HepG2 (cell line): ENCODE measurements at regions not wholly inside any gene's neighbourhood (a gene's known extent, or its start where the extent isn't known, plus 50 kb on each side); places are given as distances from the start of the nearest gene placed in this dataset.

ENCODE experiments used
- HDAC2 ChIP-seq: sonication (generic); formaldehyde crosslinking; IDR thresholded peaks from 2 replicates; pipeline ENCODE4 v1.4.0; 2020; ENCODE audit warnings: missing genetic modification reagents
- MYC ChIP-seq: sonication (generic); formaldehyde crosslinking; IDR thresholded peaks from 2 replicates; pipeline ENCODE4 v1.9.0; 2021; ENCODE audit warnings: missing genetic modification reagents, borderline replicate concordance
- TF ChIP-seq, protein P1 (sequence below): sonication (generic); formaldehyde crosslinking; IDR thresholded peaks from 2 replicates; pipeline ENCODE4 v1.5.0; 2020; ENCODE audit warnings: mild to moderate bottlenecking, missing genetic modification reagents, moderate library complexity
- TF ChIP-seq, protein P2 (sequence below): sonication (generic); formaldehyde crosslinking; IDR thresholded peaks from 2 replicates; pipeline ENCODE4 v1.8.1; 2023; ENCODE audit warnings: mild to moderate bottlenecking, missing genetic modification reagents, borderline replicate concordance

DNA sequence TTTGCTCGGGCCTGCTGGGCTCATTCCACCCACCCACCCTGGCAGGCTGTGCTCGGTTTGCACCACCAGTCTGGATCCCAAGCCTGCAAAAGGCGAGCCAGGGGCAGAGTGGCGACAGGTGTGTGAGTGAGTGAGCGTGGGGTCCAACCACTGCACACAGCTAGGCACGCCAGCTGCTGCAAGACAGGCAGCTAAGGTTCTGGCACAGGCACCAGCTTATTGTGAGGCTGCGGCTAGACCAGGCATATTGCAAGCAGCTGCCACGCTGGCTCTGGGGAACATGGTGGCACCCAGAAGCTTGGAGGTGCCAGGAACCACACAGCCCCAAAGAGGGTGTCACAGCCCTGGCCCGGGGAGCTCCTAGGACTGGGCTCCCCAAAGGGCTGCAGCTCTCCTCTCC lies 205.1 kb downstream of the ANKRD60 start:
- TF ChIP-seq, protein P1, sequence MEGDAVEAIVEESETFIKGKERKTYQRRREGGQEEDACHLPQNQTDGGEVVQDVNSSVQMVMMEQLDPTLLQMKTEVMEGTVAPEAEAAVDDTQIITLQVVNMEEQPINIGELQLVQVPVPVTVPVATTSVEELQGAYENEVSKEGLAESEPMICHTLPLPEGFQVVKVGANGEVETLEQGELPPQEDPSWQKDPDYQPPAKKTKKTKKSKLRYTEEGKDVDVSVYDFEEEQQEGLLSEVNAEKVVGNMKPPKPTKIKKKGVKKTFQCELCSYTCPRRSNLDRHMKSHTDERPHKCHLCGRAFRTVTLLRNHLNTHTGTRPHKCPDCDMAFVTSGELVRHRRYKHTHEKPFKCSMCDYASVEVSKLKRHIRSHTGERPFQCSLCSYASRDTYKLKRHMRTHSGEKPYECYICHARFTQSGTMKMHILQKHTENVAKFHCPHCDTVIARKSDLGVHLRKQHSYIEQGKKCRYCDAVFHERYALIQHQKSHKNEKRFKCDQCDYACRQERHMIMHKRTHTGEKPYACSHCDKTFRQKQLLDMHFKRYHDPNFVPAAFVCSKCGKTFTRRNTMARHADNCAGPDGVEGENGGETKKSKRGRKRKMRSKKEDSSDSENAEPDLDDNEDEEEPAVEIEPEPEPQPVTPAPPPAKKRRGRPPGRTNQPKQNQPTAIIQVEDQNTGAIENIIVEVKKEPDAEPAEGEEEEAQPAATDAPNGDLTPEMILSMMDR (CRISPR knock-in tag) = no peak
- TF ChIP-seq MYC = no peak
- TF ChIP-seq HDAC2 (CRISPR knock-in tag) = no peak
- TF ChIP-seq, protein P2, sequence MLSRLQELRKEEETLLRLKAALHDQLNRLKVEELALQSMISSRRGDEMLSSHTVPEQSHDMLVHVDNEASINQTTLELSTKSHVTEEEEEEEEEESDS (CRISPR knock-in tag) = no peak
